PC-3 (cell line): ENCODE measurements at regions not wholly inside any gene's neighbourhood (a gene's known extent, or its start where the extent isn't known, plus 50 kb on each side); places are given as distances from the start of the nearest gene placed in this dataset.
A peak's percentile ranks its signal among the peaks of the same experiment; 100 is the strongest.

Experiments used
- ATAC-seq: fragments of 200-7000 bp; cut with Tn5 transposase; 2 replicates; pipeline ENCODE4 v1.9.1; 2020; ENCODE audit warnings: mild to moderate bottlenecking, moderate library complexity
- BruUV-seq: library from RNA; stranded (reverse); fragments of 400-500 nt; replicated peaks from 2 replicates; lab custom pipeline; 2021; lab: Mats Ljungman, UMichigan
- CTCF ChIA-PET: fragments of 300-600 bp; sonication (Branson Sonifier 250); formaldehyde crosslinking; loops from one replicate; lab custom pipeline; 2022; ENCODE audit warnings: antibody characterized with exemption; lab: Charles Lee
- POLR2A ChIA-PET: fragments of 300-600 bp; sonication (Branson Sonifier 250); formaldehyde crosslinking; loops from one replicate; lab custom pipeline; 2022; ENCODE audit warnings: antibody characterized with exemption; ENCODE audit not compliant: unreplicated experiment; lab: Charles Lee
- DNase-seq: peaks from one replicate; pipeline ENCODE4 v3.0.0-alpha.2; 2015
- H2AFZ ChIP-seq: fragments of 300-600 bp; sonication (generic); 2 replicates; pipeline ENCODE4 v1.6.0; 2016; ENCODE audit warnings: antibody characterized with exemption, low read length
- H3F3A ChIP-seq: fragments of 300-600 bp; sonication (generic); one replicate; pipeline ENCODE4 v1.6.0; 2017; ENCODE audit warnings: antibody characterized with exemption, low read length, control low read depth, mild to moderate bottlenecking; ENCODE audit not compliant: unreplicated experiment
- H3K27ac ChIP-seq: fragments of 300-600 bp; sonication (generic); 2 replicates; pipeline ENCODE4 v1.5.1; 2016; ENCODE audit warnings: mild to moderate bottlenecking, low read length
- H3K27me3 ChIP-seq: fragments of 300-600 bp; sonication (generic); 2 replicates; pipeline ENCODE4 v1.6.1; 2016; ENCODE audit warnings: low read length, mixed read lengths
- H3K36me3 ChIP-seq: fragments of 300-600 bp; sonication (generic); 2 replicates; pipeline ENCODE4 v1.6.1; 2016; ENCODE audit warnings: low read depth, mixed run types, low read length, mixed read lengths
- H3K4me1 ChIP-seq: fragments of 300-600 bp; sonication (generic); 2 replicates; pipeline ENCODE4 v1.5.1; 2016; ENCODE audit warnings: low read length; ENCODE audit not compliant: insufficient read depth
- H3K4me2 ChIP-seq: fragments of 300-600 bp; sonication (generic); 2 replicates; pipeline ENCODE4 v1.6.0; 2016; ENCODE audit warnings: low read length
- H3K4me3 ChIP-seq: fragments of 300-600 bp; sonication (generic); 2 replicates; pipeline ENCODE4 v1.5.1; 2016; ENCODE audit warnings: mild to moderate bottlenecking, low read length, mixed read lengths
- H3K79me2 ChIP-seq: fragments of 300-600 bp; sonication (generic); 2 replicates; pipeline ENCODE4 v1.6.1; 2017; ENCODE audit warnings: low read length, mixed read lengths
- H3K9ac ChIP-seq: fragments of 300-600 bp; sonication (generic); 2 replicates; pipeline ENCODE4 v1.6.0; 2016; ENCODE audit warnings: mild to moderate bottlenecking, low read length
- H3K9me2 ChIP-seq: fragments of 300-600 bp; sonication (generic); replicated peaks from 2 replicates; pipeline ENCODE4 v1.6.1; 2016; ENCODE audit warnings: mixed run types, low read length, mixed read lengths
- H3K9me3 ChIP-seq: fragments of 300-600 bp; sonication (generic); 2 replicates; pipeline ENCODE4 v1.6.1; 2016; ENCODE audit warnings: low read length, mixed read lengths
- H4K20me1 ChIP-seq: fragments of 300-600 bp; sonication (generic); 2 replicates; pipeline ENCODE4 v1.6.1; 2016; ENCODE audit warnings: low read length, mixed read lengths
- EZH2 ChIP-seq: fragments of 300-600 bp; sonication (generic); IDR thresholded peaks from one replicate; pipeline ENCODE4 v1.6.1; 2017; ENCODE audit warnings: antibody characterized with exemption, mild to moderate bottlenecking, low read length; ENCODE audit not compliant: unreplicated experiment
- EZH2phosphoT487 ChIP-seq: fragments of 300-600 bp; sonication (generic); IDR thresholded peaks from 2 replicates; pipeline ENCODE4 v1.6.1; 2018; ENCODE audit warnings: mild to moderate bottlenecking, antibody characterized with exemption, low read length, borderline replicate concordance
- intact Hi-C: fragments of 100-400 bp; cut with micrococcal nuclease; formaldehyde crosslinking; loops from 2 replicates; pipeline ENCODE4 v1.9.0; 2023
- TF ChIP-seq, protein P1 (sequence below): fragments of 300-600 bp; sonication (generic); conservative IDR thresholded peaks from 2 replicates; pipeline ENCODE4 v1.5.1; 2017; ENCODE audit warnings: antibody characterized with exemption, low read depth, mild to moderate bottlenecking, low read length

- peaks cover 7% of the 10 kb centered on the region; the same call in 1 of the 2 replicates for H3K79me2 ChIP-seq
- no peak for TF ChIP-seq EZH2phosphoT487
- no peak for TF ChIP-seq EZH2
- TF ChIP-seq, protein P1, sequence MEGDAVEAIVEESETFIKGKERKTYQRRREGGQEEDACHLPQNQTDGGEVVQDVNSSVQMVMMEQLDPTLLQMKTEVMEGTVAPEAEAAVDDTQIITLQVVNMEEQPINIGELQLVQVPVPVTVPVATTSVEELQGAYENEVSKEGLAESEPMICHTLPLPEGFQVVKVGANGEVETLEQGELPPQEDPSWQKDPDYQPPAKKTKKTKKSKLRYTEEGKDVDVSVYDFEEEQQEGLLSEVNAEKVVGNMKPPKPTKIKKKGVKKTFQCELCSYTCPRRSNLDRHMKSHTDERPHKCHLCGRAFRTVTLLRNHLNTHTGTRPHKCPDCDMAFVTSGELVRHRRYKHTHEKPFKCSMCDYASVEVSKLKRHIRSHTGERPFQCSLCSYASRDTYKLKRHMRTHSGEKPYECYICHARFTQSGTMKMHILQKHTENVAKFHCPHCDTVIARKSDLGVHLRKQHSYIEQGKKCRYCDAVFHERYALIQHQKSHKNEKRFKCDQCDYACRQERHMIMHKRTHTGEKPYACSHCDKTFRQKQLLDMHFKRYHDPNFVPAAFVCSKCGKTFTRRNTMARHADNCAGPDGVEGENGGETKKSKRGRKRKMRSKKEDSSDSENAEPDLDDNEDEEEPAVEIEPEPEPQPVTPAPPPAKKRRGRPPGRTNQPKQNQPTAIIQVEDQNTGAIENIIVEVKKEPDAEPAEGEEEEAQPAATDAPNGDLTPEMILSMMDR = no peak
- H3K4me2 ChIP-seq = peak overlapping the region; percentile 72
- no peaks in the 10 kb centered on the region for H3K27me3 ChIP-seq
- CTCF ChIA-PET = interaction anchor here (1.3 kb wide), 1 partner anchor 22 kb away, joined by 5 read pairs; no protein-coding TSS in a partner anchor
- H3F3A ChIP-seq = no peaks in the 10 kb centered on the region
- ATAC-seq (peak; percentile 11), DNase-seq (peak; percentile 8)
- peak overlapping the region; percentile 66 for H2AFZ ChIP-seq
- no peak overlapping the region for H3K27ac ChIP-seq
- POLR2A ChIA-PET = no interaction called here
- H3K9ac ChIP-seq = peak overlapping the region; percentile 25; the same call in 1 of the 2 replicates
- no peaks in the 10 kb centered on the region for H3K36me3 ChIP-seq
- H3K4me1 ChIP-seq = peaks cover 17% of the 10 kb centered on the region
- no peaks in the 10 kb centered on the region for H4K20me1 ChIP-seq
- H3K4me3 ChIP-seq = peak overlapping the region; percentile 78
- intact Hi-C loops = loop anchor here (2.0 kb wide), 1 partner anchor 204 kb away; no protein-coding TSS in a partner anchor
- BruUV-seq = no TSS peak
- no peaks in the 10 kb centered on the region for H3K9me2 ChIP-seq
- H3K9me3 ChIP-seq = no peaks in the 10 kb centered on the region
These were observed 101.1 kb upstream of the SOD1 start for GRCh38 chr21:31558189-31558961.

- ATAC-seq = no peak
- no peak overlapping the region; the same call in 1 of the 2 replicates for H2AFZ ChIP-seq
- H3K9ac ChIP-seq = no peak overlapping the region
These were observed 101.9 kb upstream of the SOD1 start for GRCh38 chr21:31557421-31558188.

More at GRCh38 chr21:31557421-31558188, 101.9 kb upstream of the SOD1 start:
- POLR2A ChIA-PET = no interaction called here
- DNase-seq = no peak
- Histone ChIP-seq H3F3A (no peaks in the 10 kb centered on the region), H3K9me2 (no peaks in the 10 kb centered on the region), H3K4me1 (peaks cover 17% of the 10 kb centered on the region), H3K36me3 (no peaks in the 10 kb centered on the region), H3K4me3 (peak overlapping the region; percentile 78), H3K4me2 (peak overlapping the region; percentile 72), H3K79me2 (peaks cover 7% of the 10 kb centered on the region; the same call in 1 of the 2 replicates), H3K27me3 (no peaks in the 10 kb centered on the region), H4K20me1 (no peaks in the 10 kb centered on the region), H3K9me3 (no peaks in the 10 kb centered on the region), H3K27ac (no peak overlapping the region)
- CTCF ChIA-PET = no interaction called here
- no TSS peak for BruUV-seq
- TF ChIP-seq, protein P1 = no peak
- TF ChIP-seq EZH2phosphoT487 (no peak), EZH2 (no peak)
- intact Hi-C loops = loop anchor here (2.0 kb wide), 1 partner anchor 203 kb away; no protein-coding TSS in a partner anchor
